ENCODE measurements at regions not wholly inside any gene's neighbourhood (a gene's known extent, or its start where the extent isn't known, plus 50 kb on each side); places are given as distances from the start of the nearest gene placed in this dataset.

GRCh38 chr10:94150541-94151184 is 156.9 kb downstream of the PLCE1 start:
- Histone ChIP-seq H3K4me2 (ENCODE audit: low read length) (no peak overlapping the region), H3K9me2 (ENCODE audit: insufficient read depth) (no peaks in the 10 kb centered on the region), H3K79me2 (ENCODE audit: insufficient read depth, low read length) (no peaks in the 10 kb centered on the region), H2AFZ (ENCODE audit: low read depth, low read length, poor library complexity, severe bottlenecking) (no peak overlapping the region), H3K9ac (ENCODE audit: low read length) (no peak overlapping the region), H3K4me3 (replicated peaks in 1 of 2; ENCODE audit: low read depth in 1 of 2, low read length in 2 of 2) (no peak overlapping the region), H3K36me3 (ENCODE audit: control insufficient read depth in 1 of 2, insufficient read depth in 2 of 2, low read length in 2 of 2) (no peaks in the 10 kb centered on the region), H3K9me3 (ENCODE audit: control insufficient read depth in 1 of 2, insufficient read depth in 1 of 2, low read depth in 1 of 2, low read length in 2 of 2) (peaks cover 0 to 4% of the 10 kb centered on the region in 2 experiments; a peak in 1 of 4 replicates), H4K20me1 (ENCODE audit: insufficient read depth) (no peaks in the 10 kb centered on the region), H3K27me3 (ENCODE audit: insufficient read depth, low read length) (no peaks in the 10 kb centered on the region), H3K27ac (ENCODE audit: low read depth, low read length) (no peak overlapping the region), H3K4me1 (ENCODE audit: control insufficient read depth in 1 of 2, insufficient read depth in 2 of 2, low read length in 2 of 2) (no peaks in the 10 kb centered on the region)
- ATAC-seq (no peak), DNase-seq (ENCODE audit: low read depth, low spot score) (no peak)
- ChIA-PET CTCF (no interaction called here), RAD21 (ENCODE audit: low non-redundant PET in 1 of 2, low total read pairs in 2 of 2, uncharacterized antibody in 2 of 2, unreplicated experiment in 2 of 2) (no interaction called here), POLR2A (no interaction called here)
- TF ChIP-seq ZBTB33 (IDR thresholded peaks at IDR 0.05; ENCODE audit: extremely low read depth, insufficient replicate concordance, low read length) (no peak), ATF3 (IDR thresholded peaks at IDR 0.05) (no peak), ELF1 (IDR thresholded peaks at IDR 0.05; ENCODE audit: borderline replicate concordance, low read depth) (no peak), SIN3A (IDR thresholded peaks at IDR 0.05; ENCODE audit: low read depth) (no peak), ZFX (IDR thresholded peaks at IDR 0.05) (no peak), EZH2 (IDR thresholded peaks at IDR 0.05) (no peak), ZNF274 (IDR thresholded peaks at IDR 0.05; ENCODE audit: low read depth, low read length) (no peak), CTCF (IDR thresholded peaks at IDR 0.05 in 2 of 3, conservative IDR thresholded peaks at IDR 0.05 in 1 of 3; ENCODE audit: borderline replicate concordance in 1 of 3, insufficient read depth in 1 of 3, low read depth in 2 of 3, low read length in 2 of 3) (no peak), REST (IDR thresholded peaks at IDR 0.05; ENCODE audit: low read depth) (no peak), YY1 (IDR thresholded peaks at IDR 0.05; ENCODE audit: extremely low read depth, insufficient replicate concordance, low read depth, low read length) (no peak), JUND (IDR thresholded peaks at IDR 0.05) (no peak), FOSL1 (IDR thresholded peaks at IDR 0.05; ENCODE audit: low read depth) (no peak), EZH2phosphoT487 (IDR thresholded peaks at IDR 0.05; ENCODE audit: borderline replicate concordance) (no peak), POLR2A (IDR thresholded peaks at IDR 0.05; ENCODE audit: borderline replicate concordance, extremely low read depth, insufficient read depth, insufficient read length) (no peak), EGR1 (IDR thresholded peaks at IDR 0.05; ENCODE audit: low read depth) (no peak), CEBPB (IDR thresholded peaks at IDR 0.05; ENCODE audit: low read depth) (no peak), SP1 (IDR thresholded peaks at IDR 0.05; ENCODE audit: low read depth) (no peak), POLR2AphosphoS5 (IDR thresholded peaks at IDR 0.05; ENCODE audit: low read depth, low read length) (no peak)
- intact Hi-C loops (cut with micrococcal nuclease), result no loop called here
- no TSS peak for BruUV-seq (replicated peaks)
